ENCODE measurements at regions not wholly inside any gene's neighbourhood (a gene's known extent, or its start where the extent isn't known, plus 50 kb on each side); places are given as distances from the start of the nearest gene placed in this dataset.

DNA sequence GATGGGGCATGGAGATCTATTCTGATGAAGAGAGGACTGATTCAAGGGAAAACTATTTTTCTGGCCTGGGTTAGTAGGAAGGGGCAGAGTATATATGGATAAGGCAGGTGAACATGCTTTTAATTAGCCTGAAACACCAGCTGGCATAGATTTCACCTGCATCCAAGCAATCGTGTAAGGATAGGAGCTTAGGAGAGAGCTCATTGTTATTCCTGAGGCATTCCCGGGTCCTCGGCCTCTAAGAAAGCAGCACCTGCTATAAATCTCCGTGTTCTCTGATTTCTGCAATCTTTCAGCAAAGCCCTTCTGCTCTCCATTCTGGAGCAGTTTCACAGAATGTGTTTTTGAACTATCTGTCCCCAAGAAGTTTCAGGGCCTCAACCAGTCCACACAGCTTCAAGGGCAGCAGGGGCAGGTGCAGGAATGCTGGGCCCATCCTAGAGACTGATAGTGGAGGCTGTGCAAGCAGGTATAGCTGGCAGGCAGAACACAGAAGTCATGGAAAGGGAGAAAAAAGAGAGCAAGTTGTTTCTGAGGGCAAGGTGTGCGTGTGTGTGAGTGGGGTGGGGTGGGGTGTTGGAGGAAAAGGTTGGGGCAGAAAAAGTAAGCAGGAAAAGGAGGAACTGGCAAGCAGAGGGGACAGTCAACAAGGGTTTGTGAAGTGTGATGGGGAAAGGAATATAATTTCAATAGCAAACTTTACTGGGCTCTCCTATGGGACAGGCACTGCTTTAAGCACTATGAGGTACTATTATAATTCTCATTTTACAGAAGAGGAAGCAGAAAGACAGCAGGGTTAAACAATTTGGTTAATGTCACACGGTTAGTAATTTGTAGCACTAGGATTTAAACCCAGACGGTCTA is 203.7 kb upstream of the SSTR1 start:
- dilution Hi-C loops (cut with MboI; ENCODE audit: extremely low pct_ligation_motif_present, low sequenced_read_pairs) (no loop called here), intact Hi-C loops (cut with micrococcal nuclease) (no loop called here)
- FAIRE-seq (no peak), DNase-seq (ENCODE audit: low read depth, low spot score) (no peak)
- POLR2A ChIA-PET = no interaction called here
- CTCF ChIA-PET = no interaction called here
- H4K20me1 ChIP-seq (replicated peaks; ENCODE audit: control insufficient read depth, extremely low read depth, insufficient read depth, low read length) = no peaks in the 10 kb centered on the region
- no peak overlapping the region for H3K4me2 ChIP-seq (ENCODE audit: insufficient read depth, low read length)
- no TSS peak for BruUV-seq (replicated peaks)
- no peaks in the 10 kb centered on the region for H3K27me3 ChIP-seq (ENCODE audit: control insufficient read depth in 2 of 2, insufficient read depth in 2 of 2, low read length in 2 of 2)
- no peaks in the 10 kb centered on the region for H3K9me1 ChIP-seq (replicated peaks; ENCODE audit: control insufficient read depth, extremely low read depth, insufficient read depth, low read length)
- H3K9me3 ChIP-seq (replicated peaks; ENCODE audit: control insufficient read depth, insufficient read depth, low read length) = no peaks in the 10 kb centered on the region
- no peaks in the 10 kb centered on the region for H3K79me2 ChIP-seq (ENCODE audit: control insufficient read depth, insufficient read depth, low read length)
- H2AFZ ChIP-seq (ENCODE audit: low read depth, low read length) = no peak overlapping the region
- H3K9ac ChIP-seq (replicated peaks; ENCODE audit: extremely low read depth, insufficient read depth, low read length) = no peak overlapping the region
- H3K27ac ChIP-seq (ENCODE audit: insufficient read depth, low read depth, low read length) = no peak overlapping the region
- no peak for TF ChIP-seq GATA2 (IDR thresholded peaks at IDR 0.05; ENCODE audit: insufficient read depth, insufficient read length, low read depth, low read length)
- no peak for TF ChIP-seq EZH2 (IDR thresholded peaks at IDR 0.05; ENCODE audit: borderline replicate concordance, low read depth, low read length, severe bottlenecking)
- no peak for TF ChIP-seq MYC (IDR thresholded peaks at IDR 0.05; ENCODE audit: low read depth, low read length)
- TF ChIP-seq, protein P1, sequence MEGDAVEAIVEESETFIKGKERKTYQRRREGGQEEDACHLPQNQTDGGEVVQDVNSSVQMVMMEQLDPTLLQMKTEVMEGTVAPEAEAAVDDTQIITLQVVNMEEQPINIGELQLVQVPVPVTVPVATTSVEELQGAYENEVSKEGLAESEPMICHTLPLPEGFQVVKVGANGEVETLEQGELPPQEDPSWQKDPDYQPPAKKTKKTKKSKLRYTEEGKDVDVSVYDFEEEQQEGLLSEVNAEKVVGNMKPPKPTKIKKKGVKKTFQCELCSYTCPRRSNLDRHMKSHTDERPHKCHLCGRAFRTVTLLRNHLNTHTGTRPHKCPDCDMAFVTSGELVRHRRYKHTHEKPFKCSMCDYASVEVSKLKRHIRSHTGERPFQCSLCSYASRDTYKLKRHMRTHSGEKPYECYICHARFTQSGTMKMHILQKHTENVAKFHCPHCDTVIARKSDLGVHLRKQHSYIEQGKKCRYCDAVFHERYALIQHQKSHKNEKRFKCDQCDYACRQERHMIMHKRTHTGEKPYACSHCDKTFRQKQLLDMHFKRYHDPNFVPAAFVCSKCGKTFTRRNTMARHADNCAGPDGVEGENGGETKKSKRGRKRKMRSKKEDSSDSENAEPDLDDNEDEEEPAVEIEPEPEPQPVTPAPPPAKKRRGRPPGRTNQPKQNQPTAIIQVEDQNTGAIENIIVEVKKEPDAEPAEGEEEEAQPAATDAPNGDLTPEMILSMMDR (IDR thresholded peaks at IDR 0.05; ENCODE audit: extremely low read depth in 1 of 2, insufficient read depth in 1 of 2, low read depth in 1 of 2, low read length in 2 of 2) = no peak
- TF ChIP-seq JUN (IDR thresholded peaks at IDR 0.05; ENCODE audit: borderline replicate concordance, insufficient read depth, insufficient read length, low read depth) = no peak
- TF ChIP-seq, protein P2, sequence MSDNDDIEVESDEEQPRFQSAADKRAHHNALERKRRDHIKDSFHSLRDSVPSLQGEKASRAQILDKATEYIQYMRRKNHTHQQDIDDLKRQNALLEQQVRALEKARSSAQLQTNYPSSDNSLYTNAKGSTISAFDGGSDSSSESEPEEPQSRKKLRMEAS (IDR thresholded peaks at IDR 0.05; ENCODE audit: insufficient read depth, insufficient read length) = no peak
- no peak for TF ChIP-seq POLR2A (IDR thresholded peaks at IDR 0.05; ENCODE audit: low read depth, low read length)
- no peak for TF ChIP-seq FOS (IDR thresholded peaks at IDR 0.05; ENCODE audit: borderline replicate concordance, insufficient read depth, low read length)
- no peak for TF ChIP-seq POLR2AphosphoS5 (IDR thresholded peaks at IDR 0.05; ENCODE audit: insufficient read depth, low read depth, low read length)
- no peaks in the 10 kb centered on the region for H3K4me1 ChIP-seq (ENCODE audit: control insufficient read depth, extremely low read depth, insufficient read depth, low read length)
- no peak overlapping the region for H3K4me3 ChIP-seq (replicated peaks in 1 of 3; ENCODE audit: insufficient read depth in 1 of 3, low read depth in 1 of 3, low read length in 3 of 3)
- no peaks in the 10 kb centered on the region for H3K36me3 ChIP-seq (ENCODE audit: control insufficient read depth in 2 of 2, extremely low read depth in 1 of 2, insufficient read depth in 2 of 2, low read length in 2 of 2)
